GM23338 (cell line): ENCODE measurements at regions not wholly inside any gene's neighbourhood (a gene's known extent, or its start where the extent isn't known, plus 50 kb on each side); places are given as distances from the start of the nearest gene placed in this dataset.
A peak's percentile ranks its signal among the peaks of the same experiment; 100 is the strongest.

Experiments
- ATAC-seq: fragments of 200-7000 bp; cut with Tn5 transposase; 3 replicates; pipeline ENCODE4 v1.9.1; 2020
- DNase-seq: peaks from one replicate; pipeline ENCODE4 v3.0.0-alpha.2; 2015; ENCODE audit warnings: low spot score
- H2AFZ ChIP-seq: fragments of 200-600 bp; sonication (generic); 2 replicates; pipeline ENCODE4 v1.8.0; 2016; ENCODE audit warnings: antibody characterized with exemption, mild to moderate bottlenecking, moderate library complexity
- H3F3A ChIP-seq: fragments of 200-600 bp; sonication (generic); replicated peaks from 2 replicates; pipeline ENCODE4 v1.8.0; 2017; ENCODE audit warnings: antibody characterized with exemption, mixed run types, low read depth
- H3K27ac ChIP-seq: fragments of 200-600 bp; sonication (generic); 2 replicates; pipeline ENCODE4 v1.6.1; 2016; ENCODE audit warnings: low read depth
- H3K27me3 ChIP-seq: fragments of 200-600 bp; sonication (generic); 2 replicates; pipeline ENCODE4 v1.8.0; 2016; ENCODE audit warnings: mild to moderate bottlenecking, mixed run types, moderate library complexity; ENCODE audit not compliant: insufficient read depth
- H3K36me3 ChIP-seq: fragments of 200-600 bp; sonication (generic); 2 replicates; pipeline ENCODE4 v1.8.0; 2016; ENCODE audit warnings: mild to moderate bottlenecking; ENCODE audit not compliant: insufficient read depth
- H3K4me1 ChIP-seq: fragments of 200-600 bp; sonication (generic); 2 replicates; pipeline ENCODE4 v1.8.0; 2016; ENCODE audit warnings: mild to moderate bottlenecking, moderate library complexity; ENCODE audit not compliant: insufficient read depth
- H3K4me2 ChIP-seq: fragments of 200-600 bp; sonication (generic); 2 replicates; pipeline ENCODE4 v1.7.1; 2017; ENCODE audit warnings: mixed run types
- H3K4me3 ChIP-seq: fragments of 200-600 bp; sonication (generic); 2 replicates; pipeline ENCODE4 v1.6.1; 2016; ENCODE audit warnings: mixed run types
- H3K79me2 ChIP-seq: fragments of 200-600 bp; sonication (generic); replicated peaks from 2 replicates; pipeline ENCODE4 v1.8.0; 2017; ENCODE audit warnings: mild to moderate bottlenecking; ENCODE audit not compliant: insufficient read depth
- H3K9me2 ChIP-seq: fragments of 200-600 bp; sonication (generic); 2 replicates; pipeline ENCODE4 v1.8.0; 2017; ENCODE audit not compliant: insufficient read depth
- H4K20me1 ChIP-seq: fragments of 200-600 bp; sonication (generic); replicated peaks from 2 replicates; pipeline ENCODE4 v1.8.0; 2017; ENCODE audit warnings: mild to moderate bottlenecking; ENCODE audit not compliant: insufficient read depth
- H3K27ac Mint-ChIP-seq: 2 replicates; pipeline ENCODE4 v1.8.0; 2020; ENCODE audit warnings: inconsistent platforms, mild to moderate bottlenecking, moderate library complexity, mixed read lengths
- H3K27me3 Mint-ChIP-seq: 3 replicates; pipeline ENCODE4 v1.8.0; 2022; ENCODE audit warnings: low read depth, mild to moderate bottlenecking, moderate library complexity, mixed read lengths, inconsistent platforms; ENCODE audit not compliant: insufficient read depth, poor library complexity
- H3K36me3 Mint-ChIP-seq: 3 replicates; pipeline ENCODE4 v1.8.0; 2021; ENCODE audit warnings: low read depth, mild to moderate bottlenecking, inconsistent platforms, moderate library complexity, mixed read lengths
- H3K4me1 Mint-ChIP-seq: 3 replicates; pipeline ENCODE4 v1.8.0; 2020; ENCODE audit warnings: mild to moderate bottlenecking, inconsistent platforms, mixed read lengths
- H3K4me3 Mint-ChIP-seq: 3 replicates; pipeline ENCODE4 v1.8.0; 2021; ENCODE audit warnings: moderate library complexity, mild to moderate bottlenecking, inconsistent platforms, mixed read lengths
- H3K9me3 Mint-ChIP-seq: 3 replicates; pipeline ENCODE4 v1.8.0; 2020; ENCODE audit warnings: moderate library complexity, mild to moderate bottlenecking, inconsistent platforms, mixed read lengths
- CREB1 ChIP-seq: fragments of 250-450 bp; sonication (Bioruptor Pico); IDR thresholded peaks from 2 replicates; pipeline ENCODE4 v1.5.0; 2020; ENCODE audit warnings: low read depth, mild to moderate bottlenecking, moderate library complexity
- CTCF ChIP-seq, 2 experiments: fragments of 200-600 bp in 1 of 2; sonication (generic) in 1 of 2; conservative IDR thresholded peaks; 2 replicates each; pipeline versions ENCODE4 v1.5.1 to v1.6.1; 2016 to 2017; ENCODE audit warnings: antibody characterized with exemption in 2 of 2, low read depth in 2 of 2, mild to moderate bottlenecking in 2 of 2, moderate library complexity in 1 of 2
- EZH2 ChIP-seq: fragments of 200-600 bp; sonication (generic); IDR thresholded peaks from one replicate; pipeline ENCODE4 v1.8.0; 2017; ENCODE audit warnings: antibody characterized with exemption, mild to moderate bottlenecking, low read depth; ENCODE audit not compliant: unreplicated experiment
- EZH2phosphoT487 ChIP-seq: fragments of 200-600 bp; sonication (generic); IDR thresholded peaks from one replicate; pipeline ENCODE4 v1.8.1; 2018; ENCODE audit warnings: antibody characterized with exemption; ENCODE audit not compliant: unreplicated experiment
- JUNB ChIP-seq: IDR thresholded peaks from one replicate; pipeline ENCODE4 v1.6.1; 2016; ENCODE audit warnings: antibody characterized with exemption; ENCODE audit not compliant: unreplicated experiment
- NANOG ChIP-seq: IDR thresholded peaks from 2 replicates; pipeline ENCODE4 v1.6.1; 2016; ENCODE audit warnings: antibody characterized with exemption, borderline replicate concordance
- POLR2AphosphoS5 ChIP-seq: IDR thresholded peaks from 2 replicates; pipeline ENCODE4 v1.6.1; 2016; ENCODE audit warnings: antibody characterized with exemption, low read depth
- REST ChIP-seq: IDR thresholded peaks from one replicate; pipeline ENCODE4 v1.6.1; 2018; ENCODE audit warnings: antibody characterized with exemption; ENCODE audit not compliant: unreplicated experiment
- STAT1 ChIP-seq: IDR thresholded peaks from one replicate; pipeline ENCODE4 v1.6.1; 2016; ENCODE audit warnings: antibody characterized with exemption; ENCODE audit not compliant: unreplicated experiment
- ZNF114 ChIP-seq: fragments of 250-450 bp; sonication (Bioruptor Pico); IDR thresholded peaks from 2 replicates; pipeline ENCODE4 v1.5.0; 2020; ENCODE audit warnings: mild to moderate bottlenecking, moderate library complexity
- ZNF331 ChIP-seq: fragments of 250-450 bp; sonication (Bioruptor Pico); IDR thresholded peaks from 2 replicates; pipeline ENCODE4 v1.5.0; 2020; ENCODE audit warnings: low read depth, mild to moderate bottlenecking, moderate library complexity
- TF ChIP-seq, protein P1 (sequence below): IDR thresholded peaks from 2 replicates; pipeline ENCODE4 v1.6.1; 2016; ENCODE audit warnings: antibody characterized with exemption
- TF ChIP-seq, protein P2 (sequence below): fragments of 250-450 bp; sonication (Bioruptor Pico); IDR thresholded peaks from 2 replicates; pipeline ENCODE4 v1.5.0; 2020; ENCODE audit warnings: mild to moderate bottlenecking, moderate library complexity

DNA sequence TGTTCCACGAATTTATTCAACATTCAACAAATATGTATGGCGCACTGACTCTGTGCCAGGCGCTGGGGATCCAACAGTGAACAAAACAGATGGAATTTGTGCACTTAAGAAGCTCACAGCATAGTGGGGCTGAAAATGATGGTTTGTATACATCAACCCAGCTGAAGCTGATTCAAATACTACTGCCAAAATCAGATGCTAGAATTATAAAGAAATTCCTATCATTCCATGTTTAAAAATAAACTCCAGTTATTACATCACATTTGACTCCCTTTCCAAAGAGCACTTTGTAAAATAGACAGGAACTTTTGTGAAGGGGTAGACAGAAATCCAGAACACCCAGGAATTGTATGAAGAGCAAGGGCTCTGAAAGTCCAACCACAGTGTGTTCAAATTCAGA is 54.1 kb downstream of the ZNF608 start:
- Histone ChIP-seq H3K4me3 (no peak overlapping the region), H3K36me3 (no peaks in the 10 kb centered on the region), H4K20me1 (no peaks in the 10 kb centered on the region), H3K27me3 (no peaks in the 10 kb centered on the region), H3K27ac (no peak overlapping the region), H3K9me2 (0 out of 2 replicates have a peak, but pooled peaks cover 4% of the 10 kb centered on the region), H2AFZ (no peak overlapping the region), H3F3A (no peaks in the 10 kb centered on the region), H3K4me2 (peak overlapping the region; percentile 7; the same call in 1 of the 2 replicates), H3K79me2 (peaks cover 91% of the 10 kb centered on the region), H3K4me1 (peaks cover 9% of the 10 kb centered on the region; the same call in 1 of the 2 replicates)
- Mint-ChIP-seq H3K27ac (no peak overlapping the region), H3K4me1 (peaks cover 30% of the 10 kb centered on the region), H3K4me3 (no peak overlapping the region), H3K36me3 (peaks cover 28% of the 10 kb centered on the region), H3K27me3 (peaks cover 2% of the 10 kb centered on the region), H3K9me3 (no peaks in the 10 kb centered on the region)
- ATAC-seq (no peak), DNase-seq (no peak)
- TF ChIP-seq EZH2 (no peak), NANOG (no peak), CREB1 (CRISPR knock-in tag) (no peak), ZNF114 (CRISPR knock-in tag) (no peak), JUNB (no peak), POLR2AphosphoS5 (no peak), STAT1 (no peak), REST (no peak), CTCF (conservative IDR thresholded peaks at IDR 0.05; ENCODE audit: low read depth in 2 of 2) (no peak), EZH2phosphoT487 (no peak), ZNF331 (CRISPR knock-in tag) (no peak)
- TF ChIP-seq, protein P1, sequence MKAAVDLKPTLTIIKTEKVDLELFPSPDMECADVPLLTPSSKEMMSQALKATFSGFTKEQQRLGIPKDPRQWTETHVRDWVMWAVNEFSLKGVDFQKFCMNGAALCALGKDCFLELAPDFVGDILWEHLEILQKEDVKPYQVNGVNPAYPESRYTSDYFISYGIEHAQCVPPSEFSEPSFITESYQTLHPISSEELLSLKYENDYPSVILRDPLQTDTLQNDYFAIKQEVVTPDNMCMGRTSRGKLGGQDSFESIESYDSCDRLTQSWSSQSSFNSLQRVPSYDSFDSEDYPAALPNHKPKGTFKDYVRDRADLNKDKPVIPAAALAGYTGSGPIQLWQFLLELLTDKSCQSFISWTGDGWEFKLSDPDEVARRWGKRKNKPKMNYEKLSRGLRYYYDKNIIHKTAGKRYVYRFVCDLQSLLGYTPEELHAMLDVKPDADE: no peak
- TF ChIP-seq, protein P2, sequence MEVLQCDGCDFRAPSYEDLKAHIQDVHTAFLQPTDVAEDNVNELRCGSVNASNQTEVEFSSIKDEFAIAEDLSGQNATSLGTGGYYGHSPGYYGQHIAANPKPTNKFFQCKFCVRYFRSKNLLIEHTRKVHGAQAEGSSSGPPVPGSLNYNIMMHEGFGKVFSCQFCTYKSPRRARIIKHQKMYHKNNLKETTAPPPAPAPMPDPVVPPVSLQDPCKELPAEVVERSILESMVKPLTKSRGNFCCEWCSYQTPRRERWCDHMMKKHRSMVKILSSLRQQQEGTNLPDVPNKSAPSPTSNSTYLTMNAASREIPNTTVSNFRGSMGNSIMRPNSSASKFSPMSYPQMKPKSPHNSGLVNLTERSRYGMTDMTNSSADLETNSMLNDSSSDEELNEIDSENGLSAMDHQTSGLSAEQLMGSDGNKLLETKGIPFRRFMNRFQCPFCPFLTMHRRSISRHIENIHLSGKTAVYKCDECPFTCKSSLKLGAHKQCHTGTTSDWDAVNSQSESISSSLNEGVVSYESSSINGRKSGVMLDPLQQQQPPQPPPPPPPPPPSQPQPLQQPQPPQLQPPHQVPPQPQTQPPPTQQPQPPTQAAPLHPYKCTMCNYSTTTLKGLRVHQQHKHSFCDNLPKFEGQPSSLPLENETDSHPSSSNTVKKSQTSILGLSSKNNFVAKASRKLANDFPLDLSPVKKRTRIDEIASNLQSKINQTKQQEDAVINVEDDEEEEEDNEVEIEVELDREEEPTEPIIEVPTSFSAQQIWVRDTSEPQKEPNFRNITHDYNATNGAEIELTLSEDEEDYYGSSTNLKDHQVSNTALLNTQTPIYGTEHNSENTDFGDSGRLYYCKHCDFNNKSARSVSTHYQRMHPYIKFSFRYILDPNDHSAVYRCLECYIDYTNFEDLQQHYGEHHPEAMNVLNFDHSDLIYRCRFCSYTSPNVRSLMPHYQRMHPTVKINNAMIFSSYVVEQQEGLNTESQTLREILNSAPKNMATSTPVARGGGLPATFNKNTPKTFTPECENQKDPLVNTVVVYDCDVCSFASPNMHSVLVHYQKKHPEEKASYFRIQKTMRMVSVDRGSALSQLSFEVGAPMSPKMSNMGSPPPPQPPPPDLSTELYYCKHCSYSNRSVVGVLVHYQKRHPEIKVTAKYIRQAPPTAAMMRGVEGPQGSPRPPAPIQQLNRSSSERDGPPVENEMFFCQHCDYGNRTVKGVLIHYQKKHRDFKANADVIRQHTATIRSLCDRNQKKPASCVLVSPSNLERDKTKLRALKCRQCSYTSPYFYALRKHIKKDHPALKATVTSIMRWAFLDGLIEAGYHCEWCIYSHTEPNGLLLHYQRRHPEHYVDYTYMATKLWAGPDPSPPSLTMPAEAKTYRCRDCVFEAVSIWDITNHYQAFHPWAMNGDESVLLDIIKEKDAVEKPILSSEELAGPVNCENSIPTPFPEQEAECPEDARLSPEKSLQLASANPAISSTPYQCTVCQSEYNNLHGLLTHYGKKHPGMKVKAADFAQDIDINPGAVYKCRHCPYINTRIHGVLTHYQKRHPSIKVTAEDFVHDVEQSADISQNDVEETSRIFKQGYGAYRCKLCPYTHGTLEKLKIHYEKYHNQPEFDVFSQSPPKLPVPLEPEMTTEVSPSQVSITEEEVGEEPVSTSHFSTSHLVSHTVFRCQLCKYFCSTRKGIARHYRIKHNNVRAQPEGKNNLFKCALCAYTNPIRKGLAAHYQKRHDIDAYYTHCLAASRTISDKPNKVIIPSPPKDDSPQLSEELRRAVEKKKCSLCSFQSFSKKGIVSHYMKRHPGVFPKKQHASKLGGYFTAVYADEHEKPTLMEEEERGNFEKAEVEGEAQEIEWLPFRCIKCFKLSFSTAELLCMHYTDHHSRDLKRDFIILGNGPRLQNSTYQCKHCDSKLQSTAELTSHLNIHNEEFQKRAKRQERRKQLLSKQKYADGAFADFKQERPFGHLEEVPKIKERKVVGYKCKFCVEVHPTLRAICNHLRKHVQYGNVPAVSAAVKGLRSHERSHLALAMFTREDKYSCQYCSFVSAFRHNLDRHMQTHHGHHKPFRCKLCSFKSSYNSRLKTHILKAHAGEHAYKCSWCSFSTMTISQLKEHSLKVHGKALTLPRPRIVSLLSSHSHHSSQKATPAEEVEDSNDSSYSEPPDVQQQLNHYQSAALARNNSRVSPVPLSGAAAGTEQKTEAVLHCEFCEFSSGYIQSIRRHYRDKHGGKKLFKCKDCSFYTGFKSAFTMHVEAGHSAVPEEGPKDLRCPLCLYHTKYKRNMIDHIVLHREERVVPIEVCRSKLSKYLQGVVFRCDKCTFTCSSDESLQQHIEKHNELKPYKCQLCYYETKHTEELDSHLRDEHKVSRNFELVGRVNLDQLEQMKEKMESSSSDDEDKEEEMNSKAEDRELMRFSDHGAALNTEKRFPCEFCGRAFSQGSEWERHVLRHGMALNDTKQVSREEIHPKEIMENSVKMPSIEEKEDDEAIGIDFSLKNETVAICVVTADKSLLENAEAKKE (CRISPR knock-in tag): no peak
